GM12872 (cell line): ENCODE measurements at regions not wholly inside any gene's neighbourhood (a gene's known extent, or its start where the extent isn't known, plus 50 kb on each side); places are given as distances from the start of the nearest gene placed in this dataset.

Experiments used
- TF ChIP-seq, protein P1 (sequence below): IDR thresholded peaks from 3 replicates; pipeline ENCODE4 v1.5.1; 2011; ENCODE audit warnings: low read depth, mild to moderate bottlenecking, low read length, moderate library complexity; ENCODE audit not compliant: insufficient read depth

DNA sequence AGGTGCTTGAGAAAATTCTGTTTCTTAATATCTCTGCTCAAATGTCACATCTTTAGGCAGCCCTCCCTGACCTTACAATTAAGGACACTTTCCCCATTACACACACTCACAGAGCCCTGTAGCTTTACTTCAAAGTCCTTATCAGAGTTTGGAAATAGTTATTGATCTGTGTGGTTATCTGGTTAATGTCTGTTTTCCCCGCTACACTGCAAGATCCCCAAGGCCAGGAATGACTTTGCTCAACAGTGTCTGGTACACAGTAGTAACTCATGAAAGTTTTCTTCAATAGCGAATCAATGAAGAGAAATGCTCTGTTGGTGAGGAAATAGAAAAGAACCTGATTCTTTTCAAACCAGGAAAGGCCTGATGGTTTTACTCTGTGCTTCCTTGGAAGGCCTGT lies 554.4 kb downstream of the REEP3 start:
- TF ChIP-seq, protein P1, sequence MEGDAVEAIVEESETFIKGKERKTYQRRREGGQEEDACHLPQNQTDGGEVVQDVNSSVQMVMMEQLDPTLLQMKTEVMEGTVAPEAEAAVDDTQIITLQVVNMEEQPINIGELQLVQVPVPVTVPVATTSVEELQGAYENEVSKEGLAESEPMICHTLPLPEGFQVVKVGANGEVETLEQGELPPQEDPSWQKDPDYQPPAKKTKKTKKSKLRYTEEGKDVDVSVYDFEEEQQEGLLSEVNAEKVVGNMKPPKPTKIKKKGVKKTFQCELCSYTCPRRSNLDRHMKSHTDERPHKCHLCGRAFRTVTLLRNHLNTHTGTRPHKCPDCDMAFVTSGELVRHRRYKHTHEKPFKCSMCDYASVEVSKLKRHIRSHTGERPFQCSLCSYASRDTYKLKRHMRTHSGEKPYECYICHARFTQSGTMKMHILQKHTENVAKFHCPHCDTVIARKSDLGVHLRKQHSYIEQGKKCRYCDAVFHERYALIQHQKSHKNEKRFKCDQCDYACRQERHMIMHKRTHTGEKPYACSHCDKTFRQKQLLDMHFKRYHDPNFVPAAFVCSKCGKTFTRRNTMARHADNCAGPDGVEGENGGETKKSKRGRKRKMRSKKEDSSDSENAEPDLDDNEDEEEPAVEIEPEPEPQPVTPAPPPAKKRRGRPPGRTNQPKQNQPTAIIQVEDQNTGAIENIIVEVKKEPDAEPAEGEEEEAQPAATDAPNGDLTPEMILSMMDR: no peak

DNA sequence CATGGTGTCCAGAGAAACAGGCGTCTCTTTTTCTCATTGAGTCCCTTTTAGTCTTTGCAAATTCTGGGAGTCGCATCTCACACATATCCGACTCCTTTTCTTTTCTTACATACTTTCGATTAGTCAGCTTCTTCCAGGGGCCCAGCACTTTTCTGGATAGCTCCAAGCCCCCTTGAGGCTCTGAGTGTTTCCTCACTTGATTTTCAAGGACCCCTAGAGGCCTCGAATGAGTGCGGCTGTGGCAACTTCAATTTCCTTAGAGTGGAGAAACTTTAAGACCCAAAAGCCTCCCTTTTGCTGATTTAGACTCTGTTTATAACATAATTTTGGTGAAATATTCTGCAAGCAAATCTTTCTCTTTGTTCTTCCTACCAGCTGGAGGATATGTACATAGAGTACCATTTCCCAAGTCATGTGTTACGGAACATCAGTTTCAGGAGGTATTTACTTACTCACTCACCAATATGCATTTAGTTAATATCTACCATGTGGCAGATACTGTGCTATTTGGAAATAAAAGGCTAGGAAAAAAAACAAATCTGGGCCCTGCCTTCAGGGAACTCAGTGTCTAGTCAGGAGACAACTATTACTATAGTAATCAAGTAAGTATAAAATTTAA lies 555.2 kb downstream of the REEP3 start:
- TF ChIP-seq, protein P1: no peak

- TF ChIP-seq, protein P1: no peak
These were observed 558.1 kb downstream of the REEP3 start for GRCh38 chr10:64079341-64079740.

GRCh38 chr10:64080071-64080470 lies 558.9 kb downstream of the REEP3 start:
- TF ChIP-seq, protein P1: no peak

GRCh38 chr10:64081947-64082482 lies 560.8 kb downstream of the REEP3 start:
- TF ChIP-seq, protein P1: no peak

DNA sequence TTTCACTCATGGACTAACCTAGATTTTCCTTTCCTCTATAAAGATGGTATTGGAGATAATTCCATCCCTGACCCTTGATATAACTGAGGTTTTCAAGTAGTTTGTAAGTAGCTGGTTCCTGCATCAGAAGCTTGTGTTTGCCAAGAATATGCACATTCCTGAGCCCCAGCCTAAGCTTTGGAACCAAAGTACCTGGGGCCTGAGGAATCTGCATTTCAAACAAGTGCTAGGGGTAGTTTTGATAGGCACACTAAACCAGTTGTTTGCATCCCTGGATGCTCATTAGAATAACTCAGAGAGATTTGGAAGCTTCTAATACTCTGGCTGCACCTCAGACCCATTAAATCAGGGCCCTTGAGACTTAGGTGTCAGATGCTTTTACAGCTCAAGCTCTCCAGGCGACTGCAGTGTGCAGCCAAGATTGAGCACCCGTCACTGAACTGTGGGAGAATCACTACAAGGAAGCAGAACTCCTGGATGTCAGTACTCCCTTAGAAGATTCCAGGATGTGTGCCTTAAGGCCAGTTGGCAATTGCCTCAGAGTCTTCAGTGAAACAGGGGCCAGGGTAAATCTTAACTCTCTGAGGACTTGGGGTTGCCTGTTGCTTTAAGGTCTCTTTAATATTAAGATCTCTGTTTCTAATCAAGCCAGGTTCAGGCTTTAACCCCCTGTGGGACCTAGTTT lies 565.0 kb downstream of the REEP3 start:
- TF ChIP-seq, protein P1: no peak

- TF ChIP-seq, protein P1: no peak
These were observed 568.4 kb downstream of the REEP3 start for GRCh38 chr10:64089648-64090047.
